ENCODE measurements at regions not wholly inside any gene's neighbourhood (a gene's known extent, or its start where the extent isn't known, plus 50 kb on each side); places are given as distances from the start of the nearest gene placed in this dataset.

- DNase-seq (ENCODE audit: unreplicated experiment): no peak
- Mint-ChIP-seq H3K9me3 (ENCODE audit: unreplicated experiment) (no peaks in the 10 kb centered on the region), H3K27ac (ENCODE audit: low read depth, unreplicated experiment) (no peak overlapping the region), H3K4me1 (ENCODE audit: insufficient read depth, unreplicated experiment) (peaks cover 5% of the 10 kb centered on the region), H3K36me3 (ENCODE audit: insufficient read depth, unreplicated experiment) (no peaks in the 10 kb centered on the region), H3K27me3 (ENCODE audit: insufficient read depth, unreplicated experiment) (no peaks in the 10 kb centered on the region), H3K4me3 (ENCODE audit: unreplicated experiment) (no peak overlapping the region)
- TF ChIP-seq CTCF (IDR thresholded peaks at IDR 0.05; ENCODE audit: unreplicated experiment): no peak
- intact Hi-C loops (cut with micrococcal nuclease): no loop called here
- BruUV-seq (replicated peaks): no TSS peak
- ChIA-PET CTCF (no interaction called here), POLR2A (interaction anchor here (0.9 kb wide), 1 partner anchor 126 kb away, joined by 3 read pairs; no protein-coding TSS in a partner anchor)
Observed at GRCh38 chr7:24229481-24230226, 54.3 kb upstream of the NPY start.

- no peaks in the 10 kb centered on the region for H3K9me3 Mint-ChIP-seq (ENCODE audit: unreplicated experiment)
- CTCF ChIA-PET: no interaction called here
- POLR2A ChIA-PET: no interaction called here
Observed at GRCh38 chr7:24231493-24231892, 52.5 kb upstream of the NPY start.

GRCh38 chr7:24233386-24233785 lies 50.6 kb upstream of the NPY start:
- H3K4me3 Mint-ChIP-seq (ENCODE audit: unreplicated experiment): no peak overlapping the region
- POLR2A ChIA-PET: no interaction called here
- TF ChIP-seq CTCF (IDR thresholded peaks at IDR 0.05; ENCODE audit: unreplicated experiment): no peak
- CTCF ChIA-PET: interaction anchor here (0.5 to 0.6 kb wide), 3 partner anchors 28 to 1029 kb away, joined by 4 read pairs; no protein-coding TSS in a partner anchor
- peaks cover 27% of the 10 kb centered on the region for H3K27me3 Mint-ChIP-seq (ENCODE audit: insufficient read depth, unreplicated experiment)
- H3K4me1 Mint-ChIP-seq (ENCODE audit: insufficient read depth, unreplicated experiment): peaks cover 5% of the 10 kb centered on the region
- no peaks in the 10 kb centered on the region for H3K9me3 Mint-ChIP-seq (ENCODE audit: unreplicated experiment)
- H3K27ac Mint-ChIP-seq (ENCODE audit: low read depth, unreplicated experiment): no peak overlapping the region
- intact Hi-C loops (cut with micrococcal nuclease): no loop called here
- no TSS peak for BruUV-seq (replicated peaks)
- no peak for DNase-seq (ENCODE audit: unreplicated experiment)
- peaks cover 6% of the 10 kb centered on the region for H3K36me3 Mint-ChIP-seq (ENCODE audit: insufficient read depth, unreplicated experiment)

More at GRCh38 chr7:24231493-24231892, 52.5 kb upstream of the NPY start:
- Mint-ChIP-seq H3K27ac (ENCODE audit: low read depth, unreplicated experiment) (no peak overlapping the region), H3K27me3 (ENCODE audit: insufficient read depth, unreplicated experiment) (peaks cover 10% of the 10 kb centered on the region), H3K36me3 (ENCODE audit: insufficient read depth, unreplicated experiment) (no peaks in the 10 kb centered on the region), H3K4me3 (ENCODE audit: unreplicated experiment) (no peak overlapping the region), H3K4me1 (ENCODE audit: insufficient read depth, unreplicated experiment) (peaks cover 5% of the 10 kb centered on the region)
- no TSS peak for BruUV-seq (replicated peaks)
- DNase-seq (ENCODE audit: unreplicated experiment): no peak
- no peak for TF ChIP-seq CTCF (IDR thresholded peaks at IDR 0.05; ENCODE audit: unreplicated experiment)
- intact Hi-C loops (cut with micrococcal nuclease): no loop called here
